Uterus (tissue), 3 donors: ENCODE measurements at regions not wholly inside any gene's neighbourhood (a gene's known extent, or its start where the extent isn't known, plus 50 kb on each side); places are given as distances from the start of the nearest gene placed in this dataset.

Experiments used
- DNase-seq, 2 donors: peaks; one replicate each; pipeline ENCODE4 v3.0.0-alpha.2; 2019 to 2020
- H3K27ac ChIP-seq, 2 donors: fragments of 200-600 bp; sonication (generic); 1 replicate in 1 of 2; 2 replicates in 1 of 2; pipeline ENCODE4 v1.5.1; 2016 to 2018
- H3K27me3 ChIP-seq, 2 donors: fragments of 200-600 bp; sonication (generic); one replicate each; pipeline ENCODE4 v1.5.1; 2018 to 2019; ENCODE audit warnings: control low read depth in 1 of 2
- H3K36me3 ChIP-seq, 2 donors: fragments of 200-600 bp; sonication (generic); one replicate each; pipeline ENCODE4 v1.5.1; 2019; ENCODE audit warnings: control low read depth in 1 of 2
- H3K4me1 ChIP-seq, 2 donors: fragments of 200-600 bp; sonication (generic); one replicate each; pipeline ENCODE4 v1.5.1; 2018 to 2019; ENCODE audit warnings: control low read depth in 1 of 2
- H3K4me3 ChIP-seq, 2 donors: fragments of 200-600 bp; sonication (generic); 1 replicate in 1 of 2; 2 replicates in 1 of 2; pipeline ENCODE4 v1.5.1; 2018 to 2019; ENCODE audit warnings: mild to moderate bottlenecking in 1 of 2
- H3K9me3 ChIP-seq, 2 donors: fragments of 200-600 bp; sonication (generic); one replicate each; pipeline ENCODE4 v1.5.1; 2019; ENCODE audit warnings: control low read depth in 1 of 2
- POLR2A ChIP-seq, 2 donors: fragments of 450-650 bp; IDR thresholded peaks; one replicate each; pipeline ENCODE4 v1.6.1; 2016; ENCODE audit warnings: antibody characterized with exemption in 2 of 2, mild to moderate bottlenecking in 1 of 2, moderate library complexity in 1 of 2
- intact Hi-C: fragments of 100-400 bp; cut with DNase I; formaldehyde crosslinking; loops from one replicate; pipeline ENCODE4 v1.15.1; 2023; ENCODE audit warnings: low total_unique reads
- TF ChIP-seq, protein P1 (sequence below), 4 experiments: fragments of 200-600 bp in 2 of 4; fragments of 450-650 bp in 2 of 4; sonication (generic) in 2 of 4; IDR thresholded peaks; one replicate each; pipeline ENCODE4 v1.5.1; 2016 to 2019; ENCODE audit warnings: antibody characterized with exemption in 4 of 4, mild to moderate bottlenecking in 2 of 4, moderate library complexity in 1 of 4
- donor health status: DM: yes; HTN: yes; CAD: no.

- Histone ChIP-seq H3K27ac (no peak overlapping the region), H3K36me3 (no peaks in the 10 kb centered on the region), H3K27me3 (no peaks in the 10 kb centered on the region), H3K9me3 (no peaks in the 10 kb centered on the region), H3K4me1 (no peaks in the 10 kb centered on the region), H3K4me3 (no peak overlapping the region)
- intact Hi-C loops: no loop called here
- TF ChIP-seq, protein P1, sequence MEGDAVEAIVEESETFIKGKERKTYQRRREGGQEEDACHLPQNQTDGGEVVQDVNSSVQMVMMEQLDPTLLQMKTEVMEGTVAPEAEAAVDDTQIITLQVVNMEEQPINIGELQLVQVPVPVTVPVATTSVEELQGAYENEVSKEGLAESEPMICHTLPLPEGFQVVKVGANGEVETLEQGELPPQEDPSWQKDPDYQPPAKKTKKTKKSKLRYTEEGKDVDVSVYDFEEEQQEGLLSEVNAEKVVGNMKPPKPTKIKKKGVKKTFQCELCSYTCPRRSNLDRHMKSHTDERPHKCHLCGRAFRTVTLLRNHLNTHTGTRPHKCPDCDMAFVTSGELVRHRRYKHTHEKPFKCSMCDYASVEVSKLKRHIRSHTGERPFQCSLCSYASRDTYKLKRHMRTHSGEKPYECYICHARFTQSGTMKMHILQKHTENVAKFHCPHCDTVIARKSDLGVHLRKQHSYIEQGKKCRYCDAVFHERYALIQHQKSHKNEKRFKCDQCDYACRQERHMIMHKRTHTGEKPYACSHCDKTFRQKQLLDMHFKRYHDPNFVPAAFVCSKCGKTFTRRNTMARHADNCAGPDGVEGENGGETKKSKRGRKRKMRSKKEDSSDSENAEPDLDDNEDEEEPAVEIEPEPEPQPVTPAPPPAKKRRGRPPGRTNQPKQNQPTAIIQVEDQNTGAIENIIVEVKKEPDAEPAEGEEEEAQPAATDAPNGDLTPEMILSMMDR (IDR thresholded peaks at IDR 0.05): no peak
- TF ChIP-seq POLR2A (IDR thresholded peaks at IDR 0.05): no peak
- no peak for DNase-seq
Observed at GRCh38 chr7:24419511-24419910, 135.5 kb downstream of the NPY start.

DNA sequence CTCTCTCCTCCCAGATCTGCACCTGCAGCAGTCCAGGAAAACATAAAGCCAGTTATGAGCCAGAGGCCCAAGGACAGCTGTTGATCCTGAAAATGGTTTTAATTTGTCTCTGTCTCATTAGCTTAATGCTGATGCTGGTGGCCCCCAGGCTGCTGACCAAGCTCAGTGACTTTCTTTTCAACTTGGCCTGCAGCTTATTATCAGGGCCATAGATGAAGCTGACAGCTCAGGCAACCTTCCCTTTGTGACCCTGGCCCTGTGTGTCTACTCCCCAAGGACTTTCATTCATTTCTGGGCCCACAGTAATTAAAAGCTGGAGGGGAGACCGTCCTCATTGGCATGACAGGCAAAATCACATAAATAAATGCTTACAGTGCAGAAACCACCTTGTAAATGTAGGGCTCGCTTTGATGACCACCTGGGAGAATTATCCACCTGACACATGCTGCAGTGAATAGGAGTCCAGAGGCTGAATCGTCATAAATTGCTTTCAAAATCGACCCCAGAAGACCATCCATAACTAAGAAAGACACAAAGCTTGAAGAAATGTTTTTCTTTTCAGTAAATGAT, 138.5 kb downstream of the NPY start:
- DNase-seq: no peak
- TF ChIP-seq, protein P1 (IDR thresholded peaks at IDR 0.05): no peak
- no peak for TF ChIP-seq POLR2A (IDR thresholded peaks at IDR 0.05)
- Histone ChIP-seq H3K4me3 (no peak overlapping the region), H3K27ac (no peak overlapping the region), H3K4me1 (no peaks in the 10 kb centered on the region), H3K36me3 (no peaks in the 10 kb centered on the region), H3K9me3 (no peaks in the 10 kb centered on the region), H3K27me3 (no peaks in the 10 kb centered on the region)
- intact Hi-C loops: no loop called here

GRCh38 chr7:24425664-24426063, 141.7 kb downstream of the NPY start:
- no peak for TF ChIP-seq POLR2A (IDR thresholded peaks at IDR 0.05)
- TF ChIP-seq, protein P1 (IDR thresholded peaks at IDR 0.05): no peak
- Histone ChIP-seq H3K4me1 (no peaks in the 10 kb centered on the region), H3K36me3 (no peaks in the 10 kb centered on the region), H3K9me3 (no peaks in the 10 kb centered on the region), H3K4me3 (no peak overlapping the region), H3K27me3 (no peaks in the 10 kb centered on the region), H3K27ac (no peak overlapping the region)
- intact Hi-C loops: no loop called here
- DNase-seq: no peak

GRCh38 chr7:24427048-24427447, 143.1 kb downstream of the NPY start:
- H3K36me3 ChIP-seq: no peaks in the 10 kb centered on the region
- H3K27ac ChIP-seq: no peak overlapping the region
- no peak for TF ChIP-seq POLR2A (IDR thresholded peaks at IDR 0.05)
- TF ChIP-seq, protein P1 (IDR thresholded peaks at IDR 0.05): no peak
- H3K9me3 ChIP-seq: no peaks in the 10 kb centered on the region
- H3K4me3 ChIP-seq: no peak overlapping the region
- DNase-seq: no peak
- no peaks in the 10 kb centered on the region for H3K27me3 ChIP-seq
- no peaks in the 10 kb centered on the region for H3K4me1 ChIP-seq
- intact Hi-C loops: no loop called here

- Histone ChIP-seq H3K4me3 (no peak overlapping the region), H3K27ac (no peak overlapping the region), H3K36me3 (no peaks in the 10 kb centered on the region), H3K9me3 (no peaks in the 10 kb centered on the region), H3K4me1 (no peaks in the 10 kb centered on the region), H3K27me3 (no peaks in the 10 kb centered on the region)
- DNase-seq: no peak
- intact Hi-C loops: no loop called here
- no peak for TF ChIP-seq POLR2A (IDR thresholded peaks at IDR 0.05)
- TF ChIP-seq, protein P1 (IDR thresholded peaks at IDR 0.05): no peak
Observed at GRCh38 chr7:24428676-24429075, 144.6 kb upstream of the PALS2 start.
